BJ (cell line): ENCODE measurements at regions not wholly inside any gene's neighbourhood (a gene's known extent, or its start where the extent isn't known, plus 50 kb on each side); places are given as distances from the start of the nearest gene placed in this dataset.

Experiments
- CTCF ChIA-PET: fragments of 350-600 bp; formaldehyde crosslinking; extraction: SDS; loops from one replicate; lab custom pipeline; 2021; ENCODE audit warnings: antibody characterized with exemption, inconsistent platforms; lab: Yijun Ruan, JAX
- POLR2A ChIA-PET: fragments of 300-600 bp; sonication (Branson Sonifier 250); formaldehyde crosslinking; extraction: SDS; loops from one replicate; lab custom pipeline; 2021; ENCODE audit warnings: antibody characterized with exemption; lab: Charles Lee
- DNase-seq: peaks from one replicate; pipeline ENCODE4 v3.0.0-alpha.2; 2011; ENCODE audit warnings: low read depth
- H3K27me3 ChIP-seq: 2 replicates; pipeline ENCODE4 v1.6.0; 2011; ENCODE audit warnings: low read length; ENCODE audit not compliant: control insufficient read depth, insufficient read depth
- H3K36me3 ChIP-seq: 2 replicates; pipeline ENCODE4 v1.5.1; 2011; ENCODE audit warnings: low read length; ENCODE audit not compliant: control insufficient read depth, insufficient read depth
- H3K4me3 ChIP-seq: 2 replicates; pipeline ENCODE4 v1.5.1; 2011; ENCODE audit warnings: low read depth, mild to moderate bottlenecking, control low read depth, low read length
- TF ChIP-seq, protein P1 (sequence below): IDR thresholded peaks from 2 replicates; pipeline ENCODE4 v1.5.1; 2011; ENCODE audit warnings: low read depth, mild to moderate bottlenecking, control low read depth, inconsistent platforms, low read length, moderate library complexity; ENCODE audit not compliant: insufficient read depth

- Histone ChIP-seq H3K4me3 (no peak overlapping the region), H3K36me3 (no peaks in the 10 kb centered on the region), H3K27me3 (no peaks in the 10 kb centered on the region)
- no peak for DNase-seq
- POLR2A ChIA-PET = no interaction called here
- CTCF ChIA-PET = interaction anchor here (0.6 kb wide), 1 partner anchor 125 kb away, joined by 3 read pairs; no protein-coding TSS in a partner anchor
- TF ChIP-seq, protein P1, sequence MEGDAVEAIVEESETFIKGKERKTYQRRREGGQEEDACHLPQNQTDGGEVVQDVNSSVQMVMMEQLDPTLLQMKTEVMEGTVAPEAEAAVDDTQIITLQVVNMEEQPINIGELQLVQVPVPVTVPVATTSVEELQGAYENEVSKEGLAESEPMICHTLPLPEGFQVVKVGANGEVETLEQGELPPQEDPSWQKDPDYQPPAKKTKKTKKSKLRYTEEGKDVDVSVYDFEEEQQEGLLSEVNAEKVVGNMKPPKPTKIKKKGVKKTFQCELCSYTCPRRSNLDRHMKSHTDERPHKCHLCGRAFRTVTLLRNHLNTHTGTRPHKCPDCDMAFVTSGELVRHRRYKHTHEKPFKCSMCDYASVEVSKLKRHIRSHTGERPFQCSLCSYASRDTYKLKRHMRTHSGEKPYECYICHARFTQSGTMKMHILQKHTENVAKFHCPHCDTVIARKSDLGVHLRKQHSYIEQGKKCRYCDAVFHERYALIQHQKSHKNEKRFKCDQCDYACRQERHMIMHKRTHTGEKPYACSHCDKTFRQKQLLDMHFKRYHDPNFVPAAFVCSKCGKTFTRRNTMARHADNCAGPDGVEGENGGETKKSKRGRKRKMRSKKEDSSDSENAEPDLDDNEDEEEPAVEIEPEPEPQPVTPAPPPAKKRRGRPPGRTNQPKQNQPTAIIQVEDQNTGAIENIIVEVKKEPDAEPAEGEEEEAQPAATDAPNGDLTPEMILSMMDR = no peak
Measured at GRCh38 chr10:109019001-109019424, 904.3 kb downstream of the XPNPEP1 start.

- no peak overlapping the region for H3K4me3 ChIP-seq
- H3K27me3 ChIP-seq = no peaks in the 10 kb centered on the region
- CTCF ChIA-PET = interaction anchor here (0.9 kb wide), 1 partner anchor 9 kb away, joined by 3 read pairs; no protein-coding TSS in a partner anchor
- TF ChIP-seq, protein P1 = no peak
- POLR2A ChIA-PET = no interaction called here
- no peak for DNase-seq
- H3K36me3 ChIP-seq = no peaks in the 10 kb centered on the region
Measured at GRCh38 chr10:109007514-109007913, 915.8 kb downstream of the XPNPEP1 start.

DNA sequence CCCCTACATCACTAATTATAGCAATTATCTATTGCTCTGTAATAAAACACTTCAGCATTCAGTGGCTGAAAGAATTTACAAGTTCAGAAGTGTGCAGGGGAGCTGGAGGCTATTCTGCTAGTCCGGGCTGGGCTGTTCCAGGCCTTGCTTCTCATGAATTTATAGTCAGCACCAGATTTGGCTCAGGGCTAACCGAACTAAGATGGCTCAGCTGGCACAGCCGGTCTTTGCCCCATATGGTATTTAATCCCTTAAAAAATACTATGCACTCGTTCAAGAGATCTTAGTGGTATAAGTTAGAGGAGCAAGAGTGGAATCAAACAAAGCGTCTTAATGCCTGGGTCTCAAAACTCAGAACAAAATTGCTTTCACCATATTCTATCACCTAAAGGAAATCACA, 932.9 kb downstream of the XPNPEP1 start:
- TF ChIP-seq, protein P1 = no peak

GRCh38 chr10:108989976-108990375, 933.3 kb downstream of the XPNPEP1 start:
- no peak overlapping the region for H3K4me3 ChIP-seq
- no peaks in the 10 kb centered on the region for H3K27me3 ChIP-seq
- TF ChIP-seq, protein P1 = no peak
- no peak for DNase-seq
- no peaks in the 10 kb centered on the region for H3K36me3 ChIP-seq
- ChIA-PET CTCF (no interaction called here), POLR2A (no interaction called here)

More for the DNA sequence above, 932.9 kb downstream of the XPNPEP1 start:
- Histone ChIP-seq H3K36me3 (no peaks in the 10 kb centered on the region), H3K4me3 (no peak overlapping the region), H3K27me3 (no peaks in the 10 kb centered on the region)
- DNase-seq = no peak
- ChIA-PET POLR2A (no interaction called here), CTCF (no interaction called here)

GRCh38 chr10:108982159-108982558, 941.2 kb downstream of the XPNPEP1 start:
- ChIA-PET CTCF (no interaction called here), POLR2A (no interaction called here)
- TF ChIP-seq, protein P1 = no peak
- no peaks in the 10 kb centered on the region for H3K36me3 ChIP-seq
- no peak overlapping the region for H3K4me3 ChIP-seq
- no peaks in the 10 kb centered on the region for H3K27me3 ChIP-seq
- no peak for DNase-seq
